ENCODE measurements at regions not wholly inside any gene's neighbourhood (a gene's known extent, or its start where the extent isn't known, plus 50 kb on each side); places are given as distances from the start of the nearest gene placed in this dataset.

DNA sequence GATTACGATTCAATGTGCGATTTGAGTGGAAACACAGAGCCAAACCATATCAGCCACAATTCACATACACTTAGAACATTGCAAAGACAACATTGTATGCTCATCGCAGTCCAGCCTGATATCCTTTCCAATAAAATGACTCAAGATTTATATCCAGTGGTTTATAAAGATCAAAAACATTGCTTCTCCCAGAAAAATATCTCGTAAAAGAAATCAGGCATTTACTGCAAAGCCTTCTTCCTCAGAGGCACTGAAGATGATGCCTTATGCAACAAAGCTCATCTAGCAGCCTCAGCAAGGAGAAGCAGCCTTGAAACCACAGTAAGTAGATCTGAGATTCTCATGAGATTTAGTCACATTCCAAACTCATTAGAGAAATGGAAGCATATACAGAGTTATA is 523.8 kb downstream of the ELAVL2 start:
- H3K4me1 ChIP-seq = no peaks in the 10 kb centered on the region
- H3K36me3 ChIP-seq = no peaks in the 10 kb centered on the region

DNA sequence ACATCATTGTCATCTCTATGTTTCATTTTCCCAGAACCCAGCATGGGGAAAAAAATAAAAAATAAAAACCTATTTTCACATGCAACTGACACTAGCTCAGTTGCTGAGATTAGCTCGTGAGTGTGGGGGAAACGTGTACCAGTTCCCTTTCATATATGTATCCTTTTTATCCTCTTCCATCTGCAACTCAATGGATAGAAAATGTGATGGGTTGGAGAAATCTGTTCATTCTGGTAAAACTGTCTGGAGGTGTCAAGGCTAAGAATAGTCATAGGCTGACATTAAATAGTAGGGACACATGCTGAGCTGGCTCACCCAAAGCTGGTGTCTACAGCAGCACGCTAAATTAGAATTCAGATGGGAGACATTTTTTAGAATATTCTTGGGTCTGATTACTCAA is 519.3 kb downstream of the ELAVL2 start:
- H3K4me3 ChIP-seq (ENCODE audit: low read depth, low read length) = no peak overlapping the region
- no peaks in the 10 kb centered on the region for H3K4me1 ChIP-seq
- DNase-seq = no peak
- TF ChIP-seq, protein P1, sequence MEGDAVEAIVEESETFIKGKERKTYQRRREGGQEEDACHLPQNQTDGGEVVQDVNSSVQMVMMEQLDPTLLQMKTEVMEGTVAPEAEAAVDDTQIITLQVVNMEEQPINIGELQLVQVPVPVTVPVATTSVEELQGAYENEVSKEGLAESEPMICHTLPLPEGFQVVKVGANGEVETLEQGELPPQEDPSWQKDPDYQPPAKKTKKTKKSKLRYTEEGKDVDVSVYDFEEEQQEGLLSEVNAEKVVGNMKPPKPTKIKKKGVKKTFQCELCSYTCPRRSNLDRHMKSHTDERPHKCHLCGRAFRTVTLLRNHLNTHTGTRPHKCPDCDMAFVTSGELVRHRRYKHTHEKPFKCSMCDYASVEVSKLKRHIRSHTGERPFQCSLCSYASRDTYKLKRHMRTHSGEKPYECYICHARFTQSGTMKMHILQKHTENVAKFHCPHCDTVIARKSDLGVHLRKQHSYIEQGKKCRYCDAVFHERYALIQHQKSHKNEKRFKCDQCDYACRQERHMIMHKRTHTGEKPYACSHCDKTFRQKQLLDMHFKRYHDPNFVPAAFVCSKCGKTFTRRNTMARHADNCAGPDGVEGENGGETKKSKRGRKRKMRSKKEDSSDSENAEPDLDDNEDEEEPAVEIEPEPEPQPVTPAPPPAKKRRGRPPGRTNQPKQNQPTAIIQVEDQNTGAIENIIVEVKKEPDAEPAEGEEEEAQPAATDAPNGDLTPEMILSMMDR (IDR thresholded peaks at IDR 0.05; ENCODE audit: low read depth, low read length) = no peak
- H3K36me3 ChIP-seq = no peaks in the 10 kb centered on the region
- no peaks in the 10 kb centered on the region for H3K27me3 ChIP-seq
- H3K9me3 ChIP-seq = no peaks in the 10 kb centered on the region

More for the DNA sequence above, 523.8 kb downstream of the ELAVL2 start:
- Histone ChIP-seq H3K9me3 (no peaks in the 10 kb centered on the region), H3K27me3 (no peaks in the 10 kb centered on the region), H3K4me3 (ENCODE audit: low read depth, low read length) (no peak overlapping the region)
- TF ChIP-seq, protein P1 (IDR thresholded peaks at IDR 0.05; ENCODE audit: low read depth, low read length) = no peak
- no peak for DNase-seq

- no peak overlapping the region for H3K4me3 ChIP-seq (ENCODE audit: low read depth, low read length)
- no peaks in the 10 kb centered on the region for H3K36me3 ChIP-seq
- no peak for DNase-seq
- H3K9me3 ChIP-seq = no peaks in the 10 kb centered on the region
- H3K27me3 ChIP-seq = no peaks in the 10 kb centered on the region
- no peaks in the 10 kb centered on the region for H3K4me1 ChIP-seq
- TF ChIP-seq, protein P1 (IDR thresholded peaks at IDR 0.05; ENCODE audit: low read depth, low read length) = no peak
These were observed 518.1 kb downstream of the ELAVL2 start for GRCh38 chr9:23307731-23308513.

- Histone ChIP-seq H3K4me1 (no peaks in the 10 kb centered on the region), H3K9me3 (no peaks in the 10 kb centered on the region), H3K4me3 (ENCODE audit: low read depth, low read length) (no peak overlapping the region), H3K27me3 (no peaks in the 10 kb centered on the region), H3K36me3 (no peaks in the 10 kb centered on the region)
- DNase-seq = no peak
- TF ChIP-seq, protein P1 (IDR thresholded peaks at IDR 0.05; ENCODE audit: low read depth, low read length) = no peak
These were observed 516.2 kb downstream of the ELAVL2 start for GRCh38 chr9:23309800-23310199.

GRCh38 chr9:23314247-23314646 is 511.8 kb downstream of the ELAVL2 start:
- TF ChIP-seq, protein P1 (IDR thresholded peaks at IDR 0.05; ENCODE audit: low read depth, low read length) = no peak
- no peak for DNase-seq
- H3K9me3 ChIP-seq = peaks cover 2% of the 10 kb centered on the region

DNA sequence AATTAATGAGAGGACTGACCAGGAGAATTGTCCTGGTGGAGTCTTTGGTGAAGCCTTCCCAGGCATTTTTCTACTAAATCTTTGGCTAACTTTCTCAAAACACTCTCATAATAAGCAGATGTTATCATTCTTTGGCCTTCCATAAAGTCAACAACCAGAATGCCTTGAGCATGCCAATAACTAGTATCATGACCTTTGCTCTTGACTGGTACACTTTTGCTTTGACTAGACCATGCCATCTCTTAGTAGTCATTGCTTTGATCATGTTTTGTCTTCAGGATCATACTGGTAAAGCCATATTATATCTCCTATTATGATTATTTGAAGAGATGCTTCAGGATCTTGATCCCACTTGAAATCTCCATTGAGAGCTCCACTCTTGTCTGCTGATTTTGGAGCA is 506.9 kb downstream of the ELAVL2 start:
- H3K9me3 ChIP-seq = peaks cover 2% of the 10 kb centered on the region
- no peaks in the 10 kb centered on the region for H3K36me3 ChIP-seq
- no peak for DNase-seq
- no peaks in the 10 kb centered on the region for H3K4me1 ChIP-seq
- H3K4me3 ChIP-seq (ENCODE audit: low read depth, low read length) = no peak overlapping the region
- TF ChIP-seq, protein P1 (IDR thresholded peaks at IDR 0.05; ENCODE audit: low read depth, low read length) = no peak
- no peaks in the 10 kb centered on the region for H3K27me3 ChIP-seq

More at GRCh38 chr9:23314247-23314646, 511.8 kb downstream of the ELAVL2 start:
- Histone ChIP-seq H3K36me3 (no peaks in the 10 kb centered on the region), H3K4me1 (no peaks in the 10 kb centered on the region), H3K27me3 (no peaks in the 10 kb centered on the region), H3K4me3 (ENCODE audit: low read depth, low read length) (no peak overlapping the region)
